ENCODE measurements at regions not wholly inside any gene's neighbourhood (a gene's known extent, or its start where the extent isn't known, plus 50 kb on each side); places are given as distances from the start of the nearest gene placed in this dataset.

GRCh38 chr19:31970027-31970461, 375.4 kb upstream of the ZNF507 start:
- no peak for TF ChIP-seq CTCF (IDR thresholded peaks at IDR 0.05; ENCODE audit: low read depth, low read length, missing control alignments)
- no peak for DNase-seq (ENCODE audit: low read depth)
- no peak overlapping the region for H3K4me3 ChIP-seq (ENCODE audit: low read depth, low read length)

- no peak for TF ChIP-seq CTCF (IDR thresholded peaks at IDR 0.05; ENCODE audit: low read depth, low read length, missing control alignments)
- no peak overlapping the region for H3K4me3 ChIP-seq (ENCODE audit: low read depth, low read length)
- no peak for DNase-seq (ENCODE audit: low read depth)
These were observed 371.1 kb upstream of the ZNF507 start for GRCh38 chr19:31974290-31974689.

- TF ChIP-seq CTCF (IDR thresholded peaks at IDR 0.05; ENCODE audit: low read depth, low read length, missing control alignments) = no peak
- H3K4me3 ChIP-seq (ENCODE audit: low read depth, low read length) = no peak overlapping the region
- DNase-seq (ENCODE audit: low read depth) = no peak
These were observed 370.5 kb upstream of the ZNF507 start for GRCh38 chr19:31974941-31975340.

- TF ChIP-seq CTCF (IDR thresholded peaks at IDR 0.05; ENCODE audit: low read depth, low read length, missing control alignments) = no peak
- H3K4me3 ChIP-seq (ENCODE audit: low read depth, low read length) = no peak overlapping the region
- DNase-seq (ENCODE audit: low read depth) = no peak
These were observed 369.9 kb upstream of the ZNF507 start for GRCh38 chr19:31975461-31975860.

GRCh38 chr19:31976775-31977536, 368.5 kb upstream of the ZNF507 start:
- no peak for DNase-seq (ENCODE audit: low read depth)
- no peak overlapping the region for H3K4me3 ChIP-seq (ENCODE audit: low read depth, low read length)
- no peak for TF ChIP-seq CTCF (IDR thresholded peaks at IDR 0.05; ENCODE audit: low read depth, low read length, missing control alignments)

GRCh38 chr19:31979362-31979761, 366.0 kb upstream of the ZNF507 start:
- no peak for DNase-seq (ENCODE audit: low read depth)
- TF ChIP-seq CTCF (IDR thresholded peaks at IDR 0.05; ENCODE audit: low read depth, low read length, missing control alignments) = no peak
- no peak overlapping the region for H3K4me3 ChIP-seq (ENCODE audit: low read depth, low read length)

Data from GM12864 (cell line).